ENCODE measurements at regions not wholly inside any gene's neighbourhood (a gene's known extent, or its start where the extent isn't known, plus 50 kb on each side); places are given as distances from the start of the nearest gene placed in this dataset.
A peak's percentile ranks its signal among the peaks of the same experiment; 100 is the strongest.

DNA sequence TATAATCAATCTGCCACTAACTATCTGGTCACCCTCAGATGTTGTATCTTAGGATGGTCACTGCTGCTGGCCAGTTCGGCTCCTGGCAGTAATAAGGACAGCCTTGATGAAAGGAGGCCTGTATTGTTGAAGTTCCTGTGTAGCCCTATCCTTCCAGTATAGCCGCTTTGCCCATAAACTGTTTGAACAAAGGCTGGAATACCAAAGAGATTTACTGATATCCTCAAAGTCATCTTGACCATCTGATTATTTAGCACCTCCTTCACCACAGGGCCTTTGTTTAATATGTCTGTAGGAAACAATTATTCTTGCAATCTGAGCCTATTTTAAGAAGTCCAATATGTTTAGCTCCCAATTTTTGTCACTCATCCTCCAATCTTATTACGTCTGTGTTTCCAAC is 77.7 kb downstream of the HYCC1 start:
- Histone ChIP-seq H3K36me3 (ENCODE audit: low read depth) (peaks cover 14% of the 10 kb centered on the region), H2AFZ (no peak overlapping the region), H3K27me3 (replicated peaks; ENCODE audit: insufficient read depth) (no peaks in the 10 kb centered on the region), H3K4me1 (ENCODE audit: insufficient read depth) (peaks cover 20% of the 10 kb centered on the region), H3K27ac (no peak overlapping the region), H3K79me2 (ENCODE audit: insufficient read depth) (no peaks in the 10 kb centered on the region), H3K4me2 (ENCODE audit: unreplicated experiment) (no peak overlapping the region), H3K4me3 (no peak overlapping the region), H3F3A (ENCODE audit: insufficient read depth) (peaks cover 38% of the 10 kb centered on the region), H3K9ac (no peak overlapping the region), H3K9me2 (ENCODE audit: insufficient read depth) (no peaks in the 10 kb centered on the region), H3K9me3 (ENCODE audit: low read depth) (no peaks in the 10 kb centered on the region), H4K20me1 (ENCODE audit: insufficient read depth) (no peaks in the 10 kb centered on the region; the same call in 1 of the 2 replicates)
- in situ Hi-C loops (cut with MboI), result no loop called here
- TF ChIP-seq EZH2 (IDR thresholded peaks at IDR 0.05; ENCODE audit: insufficient read depth, poor library complexity, severe bottlenecking) (no peak), EZH2phosphoT487 (IDR thresholded peaks at IDR 0.05; ENCODE audit: insufficient read depth, low read depth) (no peak)
- 98 to 99% methylated on average over 3 of the region's 3 CpGs for WGBS, 2 experiments (ENCODE audit: low coverage in 1 of 2, low lambda C conversion rate in 2 of 2, missing lambda C conversion rate in 2 of 2)
- no peak for DNase-seq

DNA sequence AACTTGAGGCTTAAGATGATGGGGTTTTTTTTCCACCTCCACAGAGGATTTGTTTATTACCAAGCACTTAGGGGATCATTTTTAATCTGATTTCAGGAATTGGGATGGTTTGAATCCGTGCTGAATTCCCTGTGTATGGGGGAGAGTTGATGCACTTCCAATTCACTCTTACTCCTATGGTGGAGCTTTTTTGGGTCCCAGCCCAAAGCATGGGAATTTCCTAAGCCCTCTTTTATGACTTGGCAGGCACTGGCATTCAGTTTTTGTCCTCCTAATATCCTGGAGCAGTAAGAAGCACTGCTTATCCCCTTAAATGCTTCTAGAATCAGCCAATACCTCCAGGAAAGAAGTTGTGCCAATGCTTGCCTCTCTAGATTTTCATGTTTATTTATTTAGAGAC is 78.7 kb downstream of the HYCC1 start:
- Histone ChIP-seq H3F3A (ENCODE audit: insufficient read depth) (peaks cover 39% of the 10 kb centered on the region), H3K79me2 (ENCODE audit: insufficient read depth) (no peaks in the 10 kb centered on the region), H4K20me1 (ENCODE audit: insufficient read depth) (no peaks in the 10 kb centered on the region; the same call in 1 of the 2 replicates), H3K9ac (no peak overlapping the region), H3K4me2 (ENCODE audit: unreplicated experiment) (no peak overlapping the region), H2AFZ (no peak overlapping the region), H3K9me2 (ENCODE audit: insufficient read depth) (no peaks in the 10 kb centered on the region), H3K36me3 (ENCODE audit: low read depth) (0 out of 2 replicates have a peak, but pooled peaks cover 7% of the 10 kb centered on the region), H3K27ac (no peak overlapping the region), H3K9me3 (ENCODE audit: low read depth) (no peaks in the 10 kb centered on the region), H3K4me1 (ENCODE audit: insufficient read depth) (peaks cover 20% of the 10 kb centered on the region), H3K27me3 (replicated peaks; ENCODE audit: insufficient read depth) (no peaks in the 10 kb centered on the region), H3K4me3 (no peak overlapping the region)
- TF ChIP-seq EZH2 (IDR thresholded peaks at IDR 0.05; ENCODE audit: insufficient read depth, poor library complexity, severe bottlenecking) (no peak), EZH2phosphoT487 (IDR thresholded peaks at IDR 0.05; ENCODE audit: insufficient read depth, low read depth) (no peak)
- DNase-seq, result peak; percentile 19
- in situ Hi-C loops (cut with MboI), result no loop called here
- WGBS, 2 experiments (ENCODE audit: low coverage in 1 of 2, low lambda C conversion rate in 2 of 2, missing lambda C conversion rate in 2 of 2), result 5 to 11% methylated on average over 1 of the region's 1 CpG

- DNase-seq, result peak; percentile 61
- Histone ChIP-seq H3K79me2 (ENCODE audit: insufficient read depth) (no peaks in the 10 kb centered on the region), H3K4me3 (no peak overlapping the region), H3K4me2 (ENCODE audit: unreplicated experiment) (peak overlapping the region; percentile 41), H2AFZ (0 out of 2 replicates have a peak overlapping the region, but pooled peaks have one; percentile 17), H3K36me3 (ENCODE audit: low read depth) (0 out of 2 replicates have a peak, but pooled peaks cover 4% of the 10 kb centered on the region), H3F3A (ENCODE audit: insufficient read depth) (peaks cover 39% of the 10 kb centered on the region), H3K4me1 (ENCODE audit: insufficient read depth) (peaks cover 20% of the 10 kb centered on the region), H4K20me1 (ENCODE audit: insufficient read depth) (no peaks in the 10 kb centered on the region; the same call in 1 of the 2 replicates), H3K9me3 (ENCODE audit: low read depth) (no peaks in the 10 kb centered on the region), H3K9ac (no peak overlapping the region), H3K9me2 (ENCODE audit: insufficient read depth) (no peaks in the 10 kb centered on the region), H3K27me3 (replicated peaks; ENCODE audit: insufficient read depth) (no peaks in the 10 kb centered on the region), H3K27ac (peak overlapping the region; percentile 48)
- in situ Hi-C loops (cut with MboI), result no loop called here
- WGBS, 2 experiments (ENCODE audit: low coverage in 1 of 2, low lambda C conversion rate in 2 of 2, missing lambda C conversion rate in 2 of 2), result 53 to 55% methylated on average over 4 of the region's 4 CpGs
- TF ChIP-seq EZH2 (IDR thresholded peaks at IDR 0.05; ENCODE audit: insufficient read depth, poor library complexity, severe bottlenecking) (no peak), EZH2phosphoT487 (IDR thresholded peaks at IDR 0.05; ENCODE audit: insufficient read depth, low read depth) (no peak)
These were observed 79.4 kb downstream of the HYCC1 start for GRCh38 chr7:22934473-22935065.

DNA sequence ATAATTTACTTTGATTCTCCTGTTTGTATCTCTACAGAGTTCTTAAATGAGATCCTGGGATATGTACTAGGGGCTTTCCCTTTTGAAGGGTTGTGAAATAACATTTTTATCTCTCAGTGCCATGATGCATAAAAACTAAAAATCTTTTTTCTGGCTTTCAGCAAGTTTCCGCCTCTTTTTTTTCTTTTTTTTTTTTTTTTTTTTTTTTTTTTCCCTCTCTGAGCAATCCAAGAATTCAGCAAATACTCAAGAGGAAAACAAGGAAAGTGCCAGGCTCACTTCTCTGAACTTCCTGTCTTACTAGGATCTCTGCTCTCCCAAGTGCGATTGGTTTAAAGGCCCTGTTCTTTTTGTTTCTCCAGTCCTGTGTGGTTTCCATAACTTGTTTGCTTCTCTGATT is 79.9 kb downstream of the HYCC1 start:
- H3K79me2 ChIP-seq (ENCODE audit: insufficient read depth), result no peaks in the 10 kb centered on the region
- no peaks in the 10 kb centered on the region for H3K27me3 ChIP-seq (replicated peaks; ENCODE audit: insufficient read depth)
- peak overlapping the region; percentile 41 for H3K4me2 ChIP-seq (ENCODE audit: unreplicated experiment)
- peak overlapping the region; percentile 48 for H3K27ac ChIP-seq
- no peaks in the 10 kb centered on the region for H3K36me3 ChIP-seq (ENCODE audit: low read depth)
- H2AFZ ChIP-seq, result 0 out of 2 replicates have a peak overlapping the region, but pooled peaks have one; percentile 17
- TF ChIP-seq EZH2 (IDR thresholded peaks at IDR 0.05; ENCODE audit: insufficient read depth, poor library complexity, severe bottlenecking), result no peak
- no peak for TF ChIP-seq EZH2phosphoT487 (IDR thresholded peaks at IDR 0.05; ENCODE audit: insufficient read depth, low read depth)
- DNase-seq, result peak; percentile 49
- peaks cover 20% of the 10 kb centered on the region for H3K4me1 ChIP-seq (ENCODE audit: insufficient read depth)
- peaks cover 39% of the 10 kb centered on the region for H3F3A ChIP-seq (ENCODE audit: insufficient read depth)
- H4K20me1 ChIP-seq (ENCODE audit: insufficient read depth), result no peaks in the 10 kb centered on the region; the same call in 1 of the 2 replicates
- no peaks in the 10 kb centered on the region for H3K9me3 ChIP-seq (ENCODE audit: low read depth)
- no peaks in the 10 kb centered on the region for H3K9me2 ChIP-seq (ENCODE audit: insufficient read depth)
- H3K4me3 ChIP-seq, result no peak overlapping the region
- 0 to 10% methylated on average over 2 of the region's 2 CpGs for WGBS, 2 experiments (ENCODE audit: low coverage in 1 of 2, low lambda C conversion rate in 2 of 2, missing lambda C conversion rate in 2 of 2)
- no peak overlapping the region for H3K9ac ChIP-seq
- in situ Hi-C loops (cut with MboI), result no loop called here
